ENCODE measurements at regions not wholly inside any gene's neighbourhood (a gene's known extent, or its start where the extent isn't known, plus 50 kb on each side); places are given as distances from the start of the nearest gene placed in this dataset.

DNA sequence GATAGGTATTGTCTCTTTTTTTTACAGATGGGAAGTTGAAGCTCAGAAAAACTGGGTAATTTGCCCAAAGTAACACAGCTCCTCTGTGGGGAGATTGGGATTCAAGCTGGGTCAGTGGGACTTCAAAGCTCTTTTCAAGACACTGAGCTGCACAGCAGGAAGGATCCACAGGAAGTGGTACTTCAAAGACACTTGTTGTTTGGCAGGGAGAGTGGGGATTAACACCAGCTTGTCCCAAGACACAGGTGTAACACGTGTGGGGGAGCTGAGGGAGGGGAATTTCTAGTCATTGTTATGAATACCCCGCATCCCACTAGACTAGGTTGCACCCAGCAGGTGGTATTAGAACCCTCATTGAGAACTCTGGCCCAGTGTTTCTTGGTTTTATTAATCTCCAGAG lies 116.0 kb downstream of the FOXB1 start:
- peaks cover 17% of the 10 kb centered on the region for H3K4me1 ChIP-seq (ENCODE audit: control insufficient read depth, insufficient read depth, low read length)
- BruUV-seq (replicated peaks): no TSS peak
- no peak overlapping the region for H3K9ac ChIP-seq (ENCODE audit: control insufficient read depth, insufficient read depth, low read length)
- no peaks in the 10 kb centered on the region for H4K20me1 ChIP-seq (ENCODE audit: control insufficient read depth, insufficient read depth)
- H2AFZ ChIP-seq (ENCODE audit: control insufficient read depth, low read depth, low read length): no peak overlapping the region
- intact Hi-C loops (cut with micrococcal nuclease; ENCODE audit: unreplicated experiment) (loop anchor here (5.0 kb wide), 1 partner anchor 207 kb away; no protein-coding TSS in a partner anchor), in situ Hi-C loops (cut with MboI) (no loop called here)
- FAIRE-seq: no peak
- SMC1A ChIA-PET (ENCODE audit: uncharacterized antibody, unreplicated experiment): interaction anchor here (0.8 to 0.9 kb wide), 2 partner anchors 207 to 401 kb away, joined by 3 read pairs; no protein-coding TSS in a partner anchor
- no peak overlapping the region for H3K27ac ChIP-seq (ENCODE audit: control insufficient read depth, insufficient read depth)
- H3K79me2 ChIP-seq (ENCODE audit: control insufficient read depth, insufficient read depth, low read length): no peaks in the 10 kb centered on the region
- DNase-seq (ENCODE audit: low read depth, low spot score): no peak
- H3K4me2 ChIP-seq (ENCODE audit: control insufficient read depth, insufficient read depth): no peak overlapping the region
- POLR2A ChIA-PET: no interaction called here
- no peaks in the 10 kb centered on the region for H3K36me3 ChIP-seq (ENCODE audit: control insufficient read depth in 2 of 2, insufficient read depth in 2 of 2, low read length in 1 of 2)
- ATAC-seq: no peak
- no peaks in the 10 kb centered on the region for H3K27me3 ChIP-seq (replicated peaks in 1 of 2; ENCODE audit: control insufficient read depth in 2 of 2, insufficient read depth in 2 of 2, low read length in 1 of 2)
- no peak overlapping the region for H3K4me3 ChIP-seq
- CTCF ChIA-PET: interaction anchor here (0.8 to 0.9 kb wide), 2 partner anchors 19 to 59 kb away, joined by 3 read pairs; no protein-coding TSS in a partner anchor
- TF ChIP-seq SREBF1 (IDR thresholded peaks at IDR 0.05; ENCODE audit: low read length) (no peak), MXI1 (IDR thresholded peaks at IDR 0.05; ENCODE audit: low read depth, low read length) (no peak), ZNF207 (IDR thresholded peaks at IDR 0.05; ENCODE audit: borderline replicate concordance) (no peak), BCL3 (IDR thresholded peaks at IDR 0.05; ENCODE audit: borderline replicate concordance, insufficient read depth, low read depth, low read length, poor library complexity, severe bottlenecking) (no peak)
- WGBS (ENCODE audit: insufficient coverage, insufficient replicate concordance, low lambda C conversion rate, missing lambda C conversion rate): 50% methylated on average over 2 of the region's 2 CpGs
- RAD21 ChIA-PET (ENCODE audit: unreplicated experiment): no interaction called here
- H3K9me3 ChIP-seq (replicated peaks; ENCODE audit: control insufficient read depth, insufficient read depth, low read length): no peaks in the 10 kb centered on the region

DNA sequence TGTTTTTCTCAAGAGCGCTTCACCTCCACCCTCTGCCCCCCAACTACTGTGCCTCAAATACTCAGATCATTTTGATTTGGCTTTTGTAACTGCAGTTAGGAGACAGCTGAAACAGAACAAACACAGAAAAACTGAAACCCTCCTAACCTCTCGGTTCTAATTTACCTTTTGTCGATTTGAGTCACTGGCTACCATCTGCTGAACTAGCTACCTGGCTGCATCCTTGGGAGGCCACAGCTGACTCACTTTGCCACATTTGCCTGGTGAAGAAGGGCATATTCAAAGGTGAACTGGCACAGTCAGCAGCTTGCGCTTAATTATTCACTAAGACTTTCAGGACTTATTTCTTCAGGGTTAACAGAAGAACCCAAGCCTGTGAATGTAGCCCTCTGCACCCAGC lies 117.7 kb downstream of the FOXB1 start:
- in situ Hi-C loops (cut with MboI) (no loop called here), intact Hi-C loops (cut with micrococcal nuclease; ENCODE audit: unreplicated experiment) (loop anchor here (5.0 kb wide), 1 partner anchor 205 kb away; no protein-coding TSS in a partner anchor)
- Histone ChIP-seq H4K20me1 (ENCODE audit: control insufficient read depth, insufficient read depth) (no peaks in the 10 kb centered on the region), H3K9me3 (replicated peaks; ENCODE audit: control insufficient read depth, insufficient read depth, low read length) (no peaks in the 10 kb centered on the region), H3K9ac (ENCODE audit: control insufficient read depth, insufficient read depth, low read length) (no peak overlapping the region), H3K79me2 (ENCODE audit: control insufficient read depth, insufficient read depth, low read length) (no peaks in the 10 kb centered on the region), H3K36me3 (ENCODE audit: control insufficient read depth in 2 of 2, insufficient read depth in 2 of 2, low read length in 1 of 2) (no peaks in the 10 kb centered on the region), H3K4me2 (ENCODE audit: control insufficient read depth, insufficient read depth) (no peak overlapping the region), H2AFZ (ENCODE audit: control insufficient read depth, low read depth, low read length) (no peak overlapping the region), H3K4me3 (no peak overlapping the region), H3K27me3 (replicated peaks in 1 of 2; ENCODE audit: control insufficient read depth in 2 of 2, insufficient read depth in 2 of 2, low read length in 1 of 2) (no peaks in the 10 kb centered on the region), H3K27ac (ENCODE audit: control insufficient read depth, insufficient read depth) (no peak overlapping the region), H3K4me1 (ENCODE audit: control insufficient read depth, insufficient read depth, low read length) (peaks cover 25% of the 10 kb centered on the region)
- CTCF ChIA-PET: no interaction called here
- 7% methylated on average over 4 of the region's 4 CpGs for WGBS (ENCODE audit: insufficient coverage, insufficient replicate concordance, low lambda C conversion rate, missing lambda C conversion rate)
- no peak for FAIRE-seq
- BruUV-seq (replicated peaks): no TSS peak
- POLR2A ChIA-PET: no interaction called here
- RAD21 ChIA-PET (ENCODE audit: unreplicated experiment): no interaction called here
- SMC1A ChIA-PET (ENCODE audit: uncharacterized antibody, unreplicated experiment): no interaction called here
- DNase-seq (ENCODE audit: low read depth, low spot score): peak; percentile 15
- peak; percentile 75 for ATAC-seq
- 0 out of 2 replicates have a peak, but pooled peaks have one; percentile 24 for TF ChIP-seq FOXM1 (IDR thresholded peaks at IDR 0.05; ENCODE audit: low read depth, low read length)
- TF ChIP-seq STAT3 (IDR thresholded peaks at IDR 0.05; ENCODE audit: low read depth, low read length): no peak
- no peak for TF ChIP-seq MEF2B (IDR thresholded peaks at IDR 0.05; ENCODE audit: partially characterized antibody, poor library complexity, severe bottlenecking)
- TF ChIP-seq TCF7 (IDR thresholded peaks at IDR 0.05; ENCODE audit: borderline replicate concordance): no peak
- 0 out of 2 replicates have a peak, but pooled peaks have one; percentile 48 for TF ChIP-seq TCF12 (IDR thresholded peaks at IDR 0.05; ENCODE audit: low read depth, low read length)
- TF ChIP-seq EGR1 (IDR thresholded peaks at IDR 0.05; ENCODE audit: borderline replicate concordance in 1 of 2, low read depth in 2 of 2, low read length in 2 of 2): no peak
- no peak for TF ChIP-seq ZNF622 (IDR thresholded peaks at IDR 0.05)
- 0 out of 2 replicates have a peak, but pooled peaks have one; percentile 17 for TF ChIP-seq CREM (IDR thresholded peaks at IDR 0.05; ENCODE audit: low read depth)
- TF ChIP-seq SRF (IDR thresholded peaks at IDR 0.05; ENCODE audit: low read depth in 2 of 2, low read length in 2 of 2): 0 out of 4 replicates have a peak, but pooled peaks of 1 of the 2 experiments have one; percentile 15
- no peak for TF ChIP-seq MYC (IDR thresholded peaks at IDR 0.05; ENCODE audit: insufficient read depth, insufficient read length, insufficient replicate concordance, low read length, severe bottlenecking)
- TF ChIP-seq PML (IDR thresholded peaks at IDR 0.05; ENCODE audit: low read length): no peak
- TF ChIP-seq CBX5 (IDR thresholded peaks at IDR 0.05; ENCODE audit: low read depth): no peak
- TF ChIP-seq DPF2 (IDR thresholded peaks at IDR 0.05): no peak

All from GM12878 (cell line).